Mesothelial cell of epicardium (in vitro differentiated cells): ENCODE measurements at regions not wholly inside any gene's neighbourhood (a gene's known extent, or its start where the extent isn't known, plus 50 kb on each side); places are given as distances from the start of the nearest gene placed in this dataset.
"Not testable (repeated sequence)": the region's sequence is repeated elsewhere in the genome, so short reads cannot be mapped to it uniquely, and the experiment has no call there.

Experiments
- DNase-seq, 2 experiments: peaks; one replicate each; pipeline ENCODE4 v3.0.0; 2021; ENCODE audit warnings: low spot score in 2 of 2; ENCODE audit not compliant: unreplicated experiment in 2 of 2
- H3K27ac Mint-ChIP-seq: 2 replicates; pipeline ENCODE4 v1.8.0; 2021; ENCODE audit warnings: mixed read lengths
- H3K27me3 Mint-ChIP-seq: 2 replicates; pipeline ENCODE4 v1.8.0; 2021; ENCODE audit warnings: low read depth, mixed read lengths
- H3K36me3 Mint-ChIP-seq: 2 replicates; pipeline ENCODE4 v1.8.0; 2021; ENCODE audit warnings: mixed read lengths
- H3K4me1 Mint-ChIP-seq: 2 replicates; pipeline ENCODE4 v1.8.0; 2021; ENCODE audit warnings: mixed read lengths
- H3K4me3 Mint-ChIP-seq: 2 replicates; pipeline ENCODE4 v1.8.0; 2021; ENCODE audit warnings: mild to moderate bottlenecking, moderate library complexity, mixed read lengths
- H3K9me3 Mint-ChIP-seq: 2 replicates; pipeline ENCODE4 v1.8.0; 2021; ENCODE audit warnings: mixed read lengths
- CTCF ChIP-seq: fragments of 200-600 bp; sonication (generic); IDR thresholded peaks from one replicate; pipeline ENCODE4 v1.5.0; 2021; ENCODE audit warnings: antibody characterized with exemption; ENCODE audit not compliant: unreplicated experiment

GRCh38 chr1:80310703-80311245, 1304.2 kb upstream of the ADGRL4 start:
- no peak for TF ChIP-seq CTCF
- H3K4me3 Mint-ChIP-seq: no peak overlapping the region
- no peaks in the 10 kb centered on the region for H3K36me3 Mint-ChIP-seq
- no peaks in the 10 kb centered on the region for H3K9me3 Mint-ChIP-seq
- H3K27ac Mint-ChIP-seq: no peak overlapping the region
- peaks cover 10% of the 10 kb centered on the region for H3K4me1 Mint-ChIP-seq
- no peaks in the 10 kb centered on the region for H3K27me3 Mint-ChIP-seq
- no peak for DNase-seq

GRCh38 chr1:80305466-80305865, 1298.9 kb upstream of the ADGRL4 start:
- Mint-ChIP-seq H3K36me3 (no peaks in the 10 kb centered on the region), H3K4me3 (no peak overlapping the region), H3K27ac (no peak overlapping the region), H3K4me1 (peaks cover 3% of the 10 kb centered on the region), H3K27me3 (no peaks in the 10 kb centered on the region), H3K9me3 (no peaks in the 10 kb centered on the region)
- DNase-seq: no peak
- no peak for TF ChIP-seq CTCF

GRCh38 chr1:80293818-80294217, 1287.3 kb upstream of the ADGRL4 start:
- Mint-ChIP-seq H3K4me1 (no peaks in the 10 kb centered on the region), H3K9me3 (no peaks in the 10 kb centered on the region), H3K36me3 (no peaks in the 10 kb centered on the region), H3K4me3 (no peak overlapping the region), H3K27ac (no peak overlapping the region), H3K27me3 (no peaks in the 10 kb centered on the region)
- no peak for TF ChIP-seq CTCF
- no peak for DNase-seq

- not testable (repeated sequence) for H3K27me3 Mint-ChIP-seq, H3K27ac Mint-ChIP-seq, H3K4me1 Mint-ChIP-seq, DNase-seq, H3K4me3 Mint-ChIP-seq, H3K36me3 Mint-ChIP-seq, H3K9me3 Mint-ChIP-seq
Observed at GRCh38 chr1:80288750-80289149, 1282.2 kb upstream of the ADGRL4 start.

GRCh38 chr1:80282536-80282935, 1276.0 kb upstream of the ADGRL4 start:
- H3K4me1 Mint-ChIP-seq: no peaks in the 10 kb centered on the region

GRCh38 chr1:80278936-80279335, 1272.4 kb upstream of the ADGRL4 start:
- H3K27me3 Mint-ChIP-seq: no peaks in the 10 kb centered on the region
- DNase-seq: no peak
- H3K36me3 Mint-ChIP-seq: no peaks in the 10 kb centered on the region
- no peak for TF ChIP-seq CTCF
- H3K4me3 Mint-ChIP-seq: no peak overlapping the region
- no peak overlapping the region for H3K27ac Mint-ChIP-seq
- no peaks in the 10 kb centered on the region for H3K4me1 Mint-ChIP-seq
- H3K9me3 Mint-ChIP-seq: no peaks in the 10 kb centered on the region

More at GRCh38 chr1:80282536-80282935, 1276.0 kb upstream of the ADGRL4 start:
- Mint-ChIP-seq H3K27me3 (no peaks in the 10 kb centered on the region), H3K9me3 (no peaks in the 10 kb centered on the region), H3K27ac (no peak overlapping the region), H3K4me3 (no peak overlapping the region), H3K36me3 (no peaks in the 10 kb centered on the region)
- TF ChIP-seq CTCF: no peak
- DNase-seq: no peak
